Germinal center (tissue), 1 donor: ENCODE measurements at regions not wholly inside any gene's neighbourhood (a gene's known extent, or its start where the extent isn't known, plus 50 kb on each side); places are given as distances from the start of the nearest gene placed in this dataset.
"Not testable (repeated sequence)": the region's sequence is repeated elsewhere in the genome, so short reads cannot be mapped to it uniquely, and the experiment has no call there.

Source experiments
- DNase-seq: peaks from one replicate; pipeline ENCODE4 v3.0.0; 2012; ENCODE audit warnings: mixed read lengths, low spot score

GRCh38 chr4:81314897-81315470, 100.0 kb upstream of the PRKG2 start:
- no peak for DNase-seq

GRCh38 chr4:81314196-81314896, 99.3 kb upstream of the PRKG2 start:
- no peak for DNase-seq

GRCh38 chr4:81307991-81308390, 93.0 kb upstream of the PRKG2 start:
- no peak for DNase-seq

- DNase-seq, result no peak
Measured at GRCh38 chr4:81304871-81305270, 89.8 kb upstream of the PRKG2 start.

- not testable (repeated sequence) for DNase-seq
Measured at GRCh38 chr4:81300352-81300751, 85.3 kb upstream of the PRKG2 start.

GRCh38 chr4:81290813-81291212, 75.8 kb upstream of the PRKG2 start:
- no peak for DNase-seq

GRCh38 chr4:81287101-81287500, 72.1 kb upstream of the PRKG2 start:
- no peak for DNase-seq

- no peak for DNase-seq
Measured at GRCh38 chr4:81282131-81282530, 67.1 kb upstream of the PRKG2 start.

- no peak for DNase-seq
Measured at GRCh38 chr4:81274460-81274859, 59.4 kb upstream of the PRKG2 start.

- no peak for DNase-seq
Measured at GRCh38 chr4:81272671-81273070, 57.6 kb upstream of the PRKG2 start.
